GM12892 (cell line): ENCODE measurements at regions not wholly inside any gene's neighbourhood (a gene's known extent, or its start where the extent isn't known, plus 50 kb on each side); places are given as distances from the start of the nearest gene placed in this dataset.

Experiments
- POLR2A ChIP-seq: IDR thresholded peaks from 2 replicates; pipeline ENCODE4 v1.6.1; 2011; ENCODE audit warnings: low read depth, low read length, control low read depth
- POLR2AphosphoS5 ChIP-seq: IDR thresholded peaks from 2 replicates; pipeline ENCODE4 v1.6.1; 2011; ENCODE audit warnings: low read depth, low read length, control low read depth
- TAF1 ChIP-seq: IDR thresholded peaks from 2 replicates; pipeline ENCODE4 v1.6.1; 2011; ENCODE audit warnings: low read depth, mild to moderate bottlenecking, control low read depth, low read length, borderline replicate concordance

- TF ChIP-seq POLR2A, result no peak
- TF ChIP-seq POLR2AphosphoS5, result no peak
- no peak for TF ChIP-seq TAF1
These were observed 63.4 kb upstream of the PITX1 start for GRCh38 chr5:135097390-135097789.
